ENCODE measurements at regions not wholly inside any gene's neighbourhood (a gene's known extent, or its start where the extent isn't known, plus 50 kb on each side); places are given as distances from the start of the nearest gene placed in this dataset.

- no peak overlapping the region for H3K4me3 ChIP-seq (ENCODE audit: low read depth, low read length)
- no peak for TF ChIP-seq CTCF (IDR thresholded peaks at IDR 0.05; ENCODE audit: low read depth, low read length)
Observed at GRCh38 chr20:24745206-24745605, 203.9 kb upstream of the CST7 start.

- no peak overlapping the region for H3K4me3 ChIP-seq (ENCODE audit: low read depth, low read length)
- no peak for TF ChIP-seq CTCF (IDR thresholded peaks at IDR 0.05; ENCODE audit: low read depth, low read length)
Observed at GRCh38 chr20:24745617-24746350, 203.3 kb upstream of the CST7 start.

GRCh38 chr20:24746351-24746685, 202.8 kb upstream of the CST7 start:
- H3K4me3 ChIP-seq (ENCODE audit: low read depth, low read length): no peak overlapping the region
- TF ChIP-seq CTCF (IDR thresholded peaks at IDR 0.05; ENCODE audit: low read depth, low read length): no peak

GRCh38 chr20:24747010-24747712, 201.9 kb upstream of the CST7 start:
- TF ChIP-seq CTCF (IDR thresholded peaks at IDR 0.05; ENCODE audit: low read depth, low read length): no peak
- H3K4me3 ChIP-seq (ENCODE audit: low read depth, low read length): no peak overlapping the region

- no peak overlapping the region for H3K4me3 ChIP-seq (ENCODE audit: low read depth, low read length)
- TF ChIP-seq CTCF (IDR thresholded peaks at IDR 0.05; ENCODE audit: low read depth, low read length): no peak
Observed at GRCh38 chr20:24747881-24748595, 201.0 kb upstream of the CST7 start.

- no peak overlapping the region for H3K4me3 ChIP-seq (ENCODE audit: low read depth, low read length)
- no peak for TF ChIP-seq CTCF (IDR thresholded peaks at IDR 0.05; ENCODE audit: low read depth, low read length)
Observed at GRCh38 chr20:24751551-24751950, 197.5 kb upstream of the CST7 start.

- TF ChIP-seq CTCF (IDR thresholded peaks at IDR 0.05; ENCODE audit: low read depth, low read length): no peak
- H3K4me3 ChIP-seq (ENCODE audit: low read depth, low read length): no peak overlapping the region
Observed at GRCh38 chr20:24752612-24753011, 196.5 kb upstream of the CST7 start.
